ENCODE measurements at regions not wholly inside any gene's neighbourhood (a gene's known extent, or its start where the extent isn't known, plus 50 kb on each side); places are given as distances from the start of the nearest gene placed in this dataset.

- ATAC-seq (ENCODE audit: insufficient number of reproducible peaks, low FRiP score, low read depth), result no peak
- Histone ChIP-seq H3K4me3 (no peak overlapping the region), H3K9me3 (no peaks in the 10 kb centered on the region), H3K36me3 (no peaks in the 10 kb centered on the region), H3K27ac (no peak overlapping the region), H3K27me3 (replicated peaks; ENCODE audit: insufficient read depth) (no peaks in the 10 kb centered on the region), H3K4me1 (ENCODE audit: control insufficient read depth in 1 of 2, low read depth in 2 of 2) (peaks cover 8 to 44% of the 10 kb centered on the region in 2 donors)
- no peak for TF ChIP-seq CTCF (IDR thresholded peaks at IDR 0.05)
- DNase-seq (ENCODE audit: low spot score), result no peak
Observed at GRCh38 chr1:184919892-184920291, 54.4 kb downstream of the NIBAN1 start.

- peak overlapping the region in 1 of 2 donors; percentile 39 for H3K27ac ChIP-seq
- H3K4me1 ChIP-seq (ENCODE audit: control insufficient read depth in 1 of 2, low read depth in 2 of 2), result peaks cover 22 to 66% of the 10 kb centered on the region in 2 donors
- H3K4me3 ChIP-seq, result no peak overlapping the region
- H3K36me3 ChIP-seq, result no peaks in the 10 kb centered on the region
- H3K27me3 ChIP-seq (replicated peaks; ENCODE audit: insufficient read depth), result no peaks in the 10 kb centered on the region
- H3K9me3 ChIP-seq, result no peaks in the 10 kb centered on the region
- no peak for TF ChIP-seq CTCF (IDR thresholded peaks at IDR 0.05)
- no peak for ATAC-seq (ENCODE audit: insufficient number of reproducible peaks, low FRiP score, low read depth)
- no peak for DNase-seq (ENCODE audit: low spot score)
Observed at GRCh38 chr1:184915463-184916090, 58.7 kb downstream of the NIBAN1 start.

- ATAC-seq (ENCODE audit: insufficient number of reproducible peaks, low FRiP score, low read depth) (no peak), DNase-seq (ENCODE audit: low spot score) (no peak)
- Histone ChIP-seq H3K4me1 (ENCODE audit: control insufficient read depth in 1 of 2, low read depth in 2 of 2) (peaks cover 31 to 66% of the 10 kb centered on the region in 2 donors), H3K9me3 (no peaks in the 10 kb centered on the region), H3K27ac (peak overlapping the region; percentile 3 to 26), H3K27me3 (replicated peaks; ENCODE audit: insufficient read depth) (no peaks in the 10 kb centered on the region), H3K36me3 (no peaks in the 10 kb centered on the region), H3K4me3 (no peak overlapping the region)
- no peak for TF ChIP-seq CTCF (IDR thresholded peaks at IDR 0.05)
Observed at GRCh38 chr1:184914149-184914548, 60.2 kb downstream of the NIBAN1 start.

GRCh38 chr1:184912392-184912791 lies 61.9 kb downstream of the NIBAN1 start:
- Histone ChIP-seq H3K9me3 (no peaks in the 10 kb centered on the region), H3K36me3 (no peaks in the 10 kb centered on the region), H3K27me3 (replicated peaks; ENCODE audit: insufficient read depth) (no peaks in the 10 kb centered on the region), H3K4me1 (ENCODE audit: control insufficient read depth in 1 of 2, low read depth in 2 of 2) (peaks cover 43 to 69% of the 10 kb centered on the region in 2 donors), H3K4me3 (no peak overlapping the region), H3K27ac (no peak overlapping the region)
- ATAC-seq (ENCODE audit: insufficient number of reproducible peaks, low FRiP score, low read depth) (no peak), DNase-seq (ENCODE audit: low spot score) (no peak)
- no peak for TF ChIP-seq CTCF (IDR thresholded peaks at IDR 0.05)

GRCh38 chr1:184911830-184912229 lies 62.5 kb downstream of the NIBAN1 start:
- ATAC-seq (ENCODE audit: insufficient number of reproducible peaks, low FRiP score, low read depth), result no peak
- no peak overlapping the region for H3K27ac ChIP-seq

More at GRCh38 chr1:184911830-184912229, 62.5 kb downstream of the NIBAN1 start:
- no peak for TF ChIP-seq CTCF (IDR thresholded peaks at IDR 0.05)
- DNase-seq (ENCODE audit: low spot score), result no peak
- Histone ChIP-seq H3K4me1 (ENCODE audit: control insufficient read depth in 1 of 2, low read depth in 2 of 2) (peaks cover 46 to 69% of the 10 kb centered on the region in 2 donors), H3K4me3 (no peak overlapping the region), H3K9me3 (no peaks in the 10 kb centered on the region), H3K27me3 (replicated peaks; ENCODE audit: insufficient read depth) (no peaks in the 10 kb centered on the region), H3K36me3 (no peaks in the 10 kb centered on the region)

Measured in thoracic aorta (tissue), 2 donors.